K562 (cell line): ENCODE measurements at regions not wholly inside any gene's neighbourhood (a gene's known extent, or its start where the extent isn't known, plus 50 kb on each side); places are given as distances from the start of the nearest gene placed in this dataset.

Experiments used
- CBX5 ChIP-seq: IDR thresholded peaks from 2 replicates; pipeline ENCODE4 v1.6.1; 2014; ENCODE audit warnings: low read depth, borderline replicate concordance
- DEAF1 ChIP-seq: fragments of 450-650 bp; formaldehyde crosslinking; IDR thresholded peaks from 2 replicates; pipeline ENCODE4 v1.4.0; 2020; ENCODE audit warnings: mild to moderate bottlenecking, moderate library complexity
- GTF2E2 ChIP-seq: fragments of 200-800 bp; sonication (Bioruptor generic); IDR thresholded peaks from 2 replicates; pipeline ENCODE4 v1.6.1; 2016; ENCODE audit warnings: missing genetic modification characterization, missing compliant biosample characterization
- NFRKB ChIP-seq: fragments of 450-650 bp; IDR thresholded peaks from 2 replicates; pipeline ENCODE4 v1.6.1; 2016; ENCODE audit warnings: low read depth
- NFYB ChIP-seq: IDR thresholded peaks from 2 replicates; pipeline ENCODE4 v1.6.1; 2011; ENCODE audit warnings: mild to moderate bottlenecking, moderate library complexity; ENCODE audit not compliant: insufficient read length; ENCODE audit errors: extremely low read depth
- NR2C2 ChIP-seq, 2 experiments: fragments of 200-800 bp in 1 of 2; sonication (Bioruptor generic) in 1 of 2; sonication (generic) in 1 of 2; formaldehyde crosslinking in 1 of 2; IDR thresholded peaks; 2 replicates each; pipeline versions ENCODE4 v1.6.1 to v1.8.0; 2016 to 2022; ENCODE audit warnings: mild to moderate bottlenecking in 1 of 2, missing compliant biosample characterization in 1 of 2, missing genetic modification characterization in 1 of 2, missing genetic modification reagents in 1 of 2
- PHTF2 ChIP-seq: fragments of 250-450 bp; sonication (Bioruptor Pico); IDR thresholded peaks from 2 replicates; pipeline ENCODE4 v1.5.0; 2021; ENCODE audit warnings: mild to moderate bottlenecking
- SRF ChIP-seq, 2 experiments: fragments of 250-450, 450-650 bp in 1 of 2; sonication (Bioruptor Pico) in 1 of 2; sonication (generic) in 1 of 2; formaldehyde crosslinking; IDR thresholded peaks; 2 replicates each; pipeline versions ENCODE4 v1.5.0 to v1.5.1; 2020 to 2022; ENCODE audit warnings: mild to moderate bottlenecking in 1 of 2, missing genetic modification reagents in 1 of 2
- TAF1 ChIP-seq: IDR thresholded peaks from 2 replicates; pipeline ENCODE4 v1.6.1; 2011; ENCODE audit warnings: mild to moderate bottlenecking, low read length, moderate library complexity; ENCODE audit not compliant: insufficient read depth, control insufficient read depth, severe bottlenecking; ENCODE audit errors: extremely low read depth
- ZNF23 ChIP-seq: fragments of 250-450 bp; sonication (Bioruptor Pico); IDR thresholded peaks from 2 replicates; pipeline ENCODE4 v1.4.0; 2020; ENCODE audit warnings: mild to moderate bottlenecking
- TF ChIP-seq, protein P1 (sequence below), 2 experiments: fragments of 450-650 bp in 1 of 2; sonication (generic) in 1 of 2; formaldehyde crosslinking in 1 of 2; IDR thresholded peaks in 1 of 2; conservative IDR thresholded peaks in 1 of 2; 2 replicates each; pipeline versions ENCODE4 v1.6.1 to v1.8.1; 2016 to 2023; ENCODE audit warnings: mild to moderate bottlenecking in 2 of 2, moderate library complexity in 2 of 2, inconsistent platforms in 1 of 2, missing genetic modification reagents in 1 of 2
- TF ChIP-seq, protein P2 (sequence below), 3 experiments: IDR thresholded peaks in 2 of 3; conservative IDR thresholded peaks in 1 of 3; 2 replicates each; pipeline ENCODE4 v1.5.1; 2011 to 2012; ENCODE audit warnings: low read length in 3 of 3, mild to moderate bottlenecking in 3 of 3, control low read depth in 2 of 3, improper control_type of control experiment in 1 of 3, inconsistent platforms in 1 of 3, low read depth in 1 of 3, mixed read lengths in 1 of 3, moderate library complexity in 1 of 3; ENCODE audit not compliant: insufficient read depth in 2 of 3

- TF ChIP-seq, protein P1, sequence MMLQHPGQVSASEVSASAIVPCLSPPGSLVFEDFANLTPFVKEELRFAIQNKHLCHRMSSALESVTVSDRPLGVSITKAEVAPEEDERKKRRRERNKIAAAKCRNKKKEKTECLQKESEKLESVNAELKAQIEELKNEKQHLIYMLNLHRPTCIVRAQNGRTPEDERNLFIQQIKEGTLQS (IDR thresholded peaks at IDR 0.05) = no peak
- TF ChIP-seq, protein P1 (CRISPR knock-in tag; conservative IDR thresholded peaks at IDR 0.05) = no peak
- TF ChIP-seq NFRKB (no peak), ZNF23 (CRISPR knock-in tag) (no peak), PHTF2 (CRISPR knock-in tag) (no peak), GTF2E2 (tag) (no peak), CBX5 (no peak), NR2C2 (CRISPR knock-in tag; IDR thresholded peaks at IDR 0.05) (no peak), NR2C2 (tag; IDR thresholded peaks at IDR 0.05) (no peak), TAF1 (no peak), SRF (CRISPR knock-in tag; IDR thresholded peaks at IDR 0.05) (no peak), DEAF1 (CRISPR knock-in tag) (no peak), NFYB (no peak)
- TF ChIP-seq, protein P2, sequence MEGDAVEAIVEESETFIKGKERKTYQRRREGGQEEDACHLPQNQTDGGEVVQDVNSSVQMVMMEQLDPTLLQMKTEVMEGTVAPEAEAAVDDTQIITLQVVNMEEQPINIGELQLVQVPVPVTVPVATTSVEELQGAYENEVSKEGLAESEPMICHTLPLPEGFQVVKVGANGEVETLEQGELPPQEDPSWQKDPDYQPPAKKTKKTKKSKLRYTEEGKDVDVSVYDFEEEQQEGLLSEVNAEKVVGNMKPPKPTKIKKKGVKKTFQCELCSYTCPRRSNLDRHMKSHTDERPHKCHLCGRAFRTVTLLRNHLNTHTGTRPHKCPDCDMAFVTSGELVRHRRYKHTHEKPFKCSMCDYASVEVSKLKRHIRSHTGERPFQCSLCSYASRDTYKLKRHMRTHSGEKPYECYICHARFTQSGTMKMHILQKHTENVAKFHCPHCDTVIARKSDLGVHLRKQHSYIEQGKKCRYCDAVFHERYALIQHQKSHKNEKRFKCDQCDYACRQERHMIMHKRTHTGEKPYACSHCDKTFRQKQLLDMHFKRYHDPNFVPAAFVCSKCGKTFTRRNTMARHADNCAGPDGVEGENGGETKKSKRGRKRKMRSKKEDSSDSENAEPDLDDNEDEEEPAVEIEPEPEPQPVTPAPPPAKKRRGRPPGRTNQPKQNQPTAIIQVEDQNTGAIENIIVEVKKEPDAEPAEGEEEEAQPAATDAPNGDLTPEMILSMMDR (IDR thresholded peaks at IDR 0.05 in 2 of 3, conservative IDR thresholded peaks at IDR 0.05 in 1 of 3; ENCODE audit: insufficient read depth in 2 of 3, low read depth in 1 of 3, low read length in 3 of 3) = no peak
Observed at GRCh38 chr21:16241016-16241415, 511.2 kb downstream of the USP25 start.
